ENCODE measurements at regions not wholly inside any gene's neighbourhood (a gene's known extent, or its start where the extent isn't known, plus 50 kb on each side); places are given as distances from the start of the nearest gene placed in this dataset.

DNA sequence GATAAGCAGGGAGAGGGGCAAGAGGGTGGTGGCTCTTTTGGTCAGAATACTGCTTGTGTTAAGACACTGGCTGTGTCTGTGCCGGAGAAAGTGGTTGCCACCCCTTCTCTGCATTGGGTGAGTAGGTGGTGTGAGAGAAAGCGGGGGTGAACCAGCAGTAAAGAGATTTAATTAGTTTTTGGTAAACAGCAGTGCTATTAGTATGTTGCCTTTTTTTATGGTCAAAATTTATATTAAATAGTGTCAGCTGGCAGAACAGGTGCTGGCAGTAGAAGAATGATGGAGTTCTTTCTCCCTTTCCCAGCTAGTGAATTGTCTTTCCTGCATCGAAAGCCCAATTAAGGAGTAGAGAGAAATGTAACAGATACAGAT, 181.6 kb downstream of the LARP7 start:
- no peak for TF ChIP-seq EGR1 (IDR thresholded peaks at IDR 0.05)

DNA sequence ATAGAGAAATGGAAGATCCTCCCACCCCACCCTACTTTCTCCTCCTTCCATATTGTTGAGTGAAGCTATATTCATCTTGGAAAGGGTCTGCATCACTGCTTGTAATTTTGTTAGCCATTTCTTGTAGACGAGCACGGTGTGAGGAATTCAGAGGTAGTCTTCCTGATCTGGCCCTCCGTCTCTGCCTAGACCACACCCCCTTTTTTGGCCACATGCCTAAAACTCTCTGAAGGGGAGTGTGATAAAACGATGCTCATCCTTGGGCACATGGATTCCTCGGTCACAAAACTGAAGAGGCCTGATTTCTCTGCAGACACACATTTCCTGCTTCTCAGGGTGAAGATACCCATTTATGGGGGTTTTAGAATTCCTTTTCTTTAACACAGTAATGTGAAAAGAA, 182.8 kb downstream of the LARP7 start:
- TF ChIP-seq, protein P1, sequence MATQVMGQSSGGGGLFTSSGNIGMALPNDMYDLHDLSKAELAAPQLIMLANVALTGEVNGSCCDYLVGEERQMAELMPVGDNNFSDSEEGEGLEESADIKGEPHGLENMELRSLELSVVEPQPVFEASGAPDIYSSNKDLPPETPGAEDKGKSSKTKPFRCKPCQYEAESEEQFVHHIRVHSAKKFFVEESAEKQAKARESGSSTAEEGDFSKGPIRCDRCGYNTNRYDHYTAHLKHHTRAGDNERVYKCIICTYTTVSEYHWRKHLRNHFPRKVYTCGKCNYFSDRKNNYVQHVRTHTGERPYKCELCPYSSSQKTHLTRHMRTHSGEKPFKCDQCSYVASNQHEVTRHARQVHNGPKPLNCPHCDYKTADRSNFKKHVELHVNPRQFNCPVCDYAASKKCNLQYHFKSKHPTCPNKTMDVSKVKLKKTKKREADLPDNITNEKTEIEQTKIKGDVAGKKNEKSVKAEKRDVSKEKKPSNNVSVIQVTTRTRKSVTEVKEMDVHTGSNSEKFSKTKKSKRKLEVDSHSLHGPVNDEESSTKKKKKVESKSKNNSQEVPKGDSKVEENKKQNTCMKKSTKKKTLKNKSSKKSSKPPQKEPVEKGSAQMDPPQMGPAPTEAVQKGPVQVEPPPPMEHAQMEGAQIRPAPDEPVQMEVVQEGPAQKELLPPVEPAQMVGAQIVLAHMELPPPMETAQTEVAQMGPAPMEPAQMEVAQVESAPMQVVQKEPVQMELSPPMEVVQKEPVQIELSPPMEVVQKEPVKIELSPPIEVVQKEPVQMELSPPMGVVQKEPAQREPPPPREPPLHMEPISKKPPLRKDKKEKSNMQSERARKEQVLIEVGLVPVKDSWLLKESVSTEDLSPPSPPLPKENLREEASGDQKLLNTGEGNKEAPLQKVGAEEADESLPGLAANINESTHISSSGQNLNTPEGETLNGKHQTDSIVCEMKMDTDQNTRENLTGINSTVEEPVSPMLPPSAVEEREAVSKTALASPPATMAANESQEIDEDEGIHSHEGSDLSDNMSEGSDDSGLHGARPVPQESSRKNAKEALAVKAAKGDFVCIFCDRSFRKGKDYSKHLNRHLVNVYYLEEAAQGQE (IDR thresholded peaks at IDR 0.05; ENCODE audit: low read depth) = no peak
- no peak for TF ChIP-seq EGR1 (IDR thresholded peaks at IDR 0.05)
- TF ChIP-seq FOXM1 (IDR thresholded peaks at IDR 0.05; ENCODE audit: borderline replicate concordance, low read depth) = no peak
- no peak for TF ChIP-seq TAF1 (IDR thresholded peaks at IDR 0.05; ENCODE audit: low read depth)
- TF ChIP-seq RAD21 (IDR thresholded peaks at IDR 0.05; ENCODE audit: low read depth) = no peak
- TF ChIP-seq, protein P2, sequence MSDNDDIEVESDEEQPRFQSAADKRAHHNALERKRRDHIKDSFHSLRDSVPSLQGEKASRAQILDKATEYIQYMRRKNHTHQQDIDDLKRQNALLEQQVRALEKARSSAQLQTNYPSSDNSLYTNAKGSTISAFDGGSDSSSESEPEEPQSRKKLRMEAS (IDR thresholded peaks at IDR 0.05) = no peak
- no peak for TF ChIP-seq TEAD4 (IDR thresholded peaks at IDR 0.05)
- TF ChIP-seq ZBTB7A (IDR thresholded peaks at IDR 0.05; ENCODE audit: low read depth) = no peak
- TF ChIP-seq NFIC (IDR thresholded peaks at IDR 0.05) = no peak
- TF ChIP-seq EP300 (IDR thresholded peaks at IDR 0.05; ENCODE audit: borderline replicate concordance) = no peak
- no peak for TF ChIP-seq CREB1 (IDR thresholded peaks at IDR 0.05; ENCODE audit: low read depth)
- TF ChIP-seq TCF12 (IDR thresholded peaks at IDR 0.05; ENCODE audit: low read depth) = no peak
- TF ChIP-seq, protein P3, sequence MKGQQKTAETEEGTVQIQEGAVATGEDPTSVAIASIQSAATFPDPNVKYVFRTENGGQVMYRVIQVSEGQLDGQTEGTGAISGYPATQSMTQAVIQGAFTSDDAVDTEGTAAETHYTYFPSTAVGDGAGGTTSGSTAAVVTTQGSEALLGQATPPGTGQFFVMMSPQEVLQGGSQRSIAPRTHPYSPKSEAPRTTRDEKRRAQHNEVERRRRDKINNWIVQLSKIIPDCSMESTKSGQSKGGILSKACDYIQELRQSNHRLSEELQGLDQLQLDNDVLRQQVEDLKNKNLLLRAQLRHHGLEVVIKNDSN (IDR thresholded peaks at IDR 0.05) = no peak
- no peak for TF ChIP-seq YY1 (IDR thresholded peaks at IDR 0.05; ENCODE audit: low read depth)
- TF ChIP-seq CEBPB (IDR thresholded peaks at IDR 0.05) = no peak

DNA sequence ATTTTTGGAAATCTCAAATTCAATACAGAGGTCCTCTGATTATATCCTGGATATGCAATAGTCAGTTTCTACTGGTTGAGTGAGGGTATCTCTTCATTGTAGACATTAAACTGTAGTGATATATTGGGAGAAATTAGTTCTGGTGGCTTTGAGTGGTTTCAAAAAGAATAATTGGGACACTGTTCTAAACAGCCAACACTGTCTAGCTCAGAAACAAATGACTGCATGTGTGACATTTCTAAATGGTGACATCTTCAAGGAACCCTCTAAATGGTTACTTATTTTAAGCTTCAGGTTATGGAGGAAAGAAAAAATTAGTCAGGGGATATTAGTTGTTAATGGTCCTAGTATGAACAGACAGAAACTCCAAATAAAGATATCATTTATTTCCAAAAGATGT, 186.2 kb downstream of the LARP7 start:
- TF ChIP-seq CREB1 (IDR thresholded peaks at IDR 0.05; ENCODE audit: low read depth) (no peak), YY1 (IDR thresholded peaks at IDR 0.05; ENCODE audit: low read depth) (no peak), CEBPB (IDR thresholded peaks at IDR 0.05) (no peak)
- TF ChIP-seq, protein P3 (IDR thresholded peaks at IDR 0.05) = no peak

DNA sequence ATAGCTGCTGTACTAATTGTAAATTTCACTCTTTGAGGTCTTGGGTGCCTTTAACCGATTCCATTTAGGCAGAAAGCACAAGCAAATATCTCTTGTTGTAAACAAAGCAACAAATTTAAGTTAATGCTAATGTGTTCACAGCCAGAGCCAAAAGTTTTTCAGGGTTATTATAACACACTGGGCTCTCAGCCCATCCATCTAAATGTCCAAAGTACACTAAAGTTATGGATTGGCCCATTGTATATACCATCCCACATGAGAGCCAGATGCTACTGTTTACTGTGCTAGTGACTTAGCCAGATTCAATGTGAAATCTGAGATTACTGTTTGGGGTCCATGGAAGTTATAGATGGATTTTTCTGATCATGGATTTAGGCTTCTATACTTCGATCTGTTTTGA, 186.7 kb downstream of the LARP7 start:
- TF ChIP-seq YY1 (IDR thresholded peaks at IDR 0.05; ENCODE audit: low read depth) = no peak
- TF ChIP-seq, protein P1 (IDR thresholded peaks at IDR 0.05; ENCODE audit: low read depth) = no peak
- TF ChIP-seq CREB1 (IDR thresholded peaks at IDR 0.05; ENCODE audit: low read depth) = no peak
- TF ChIP-seq, protein P3 (IDR thresholded peaks at IDR 0.05) = no peak
- no peak for TF ChIP-seq TCF12 (IDR thresholded peaks at IDR 0.05; ENCODE audit: low read depth)
- TF ChIP-seq RAD21 (IDR thresholded peaks at IDR 0.05; ENCODE audit: low read depth) = no peak
- TF ChIP-seq, protein P2 (IDR thresholded peaks at IDR 0.05) = no peak
- no peak for TF ChIP-seq EP300 (IDR thresholded peaks at IDR 0.05; ENCODE audit: borderline replicate concordance)
- TF ChIP-seq TAF1 (IDR thresholded peaks at IDR 0.05; ENCODE audit: low read depth) = no peak
- TF ChIP-seq TEAD4 (IDR thresholded peaks at IDR 0.05) = no peak
- TF ChIP-seq EGR1 (IDR thresholded peaks at IDR 0.05) = no peak
- TF ChIP-seq ZBTB7A (IDR thresholded peaks at IDR 0.05; ENCODE audit: low read depth) = no peak
- TF ChIP-seq NFIC (IDR thresholded peaks at IDR 0.05) = no peak
- TF ChIP-seq CEBPB (IDR thresholded peaks at IDR 0.05) = no peak
- TF ChIP-seq FOXM1 (IDR thresholded peaks at IDR 0.05; ENCODE audit: borderline replicate concordance, low read depth) = no peak

DNA sequence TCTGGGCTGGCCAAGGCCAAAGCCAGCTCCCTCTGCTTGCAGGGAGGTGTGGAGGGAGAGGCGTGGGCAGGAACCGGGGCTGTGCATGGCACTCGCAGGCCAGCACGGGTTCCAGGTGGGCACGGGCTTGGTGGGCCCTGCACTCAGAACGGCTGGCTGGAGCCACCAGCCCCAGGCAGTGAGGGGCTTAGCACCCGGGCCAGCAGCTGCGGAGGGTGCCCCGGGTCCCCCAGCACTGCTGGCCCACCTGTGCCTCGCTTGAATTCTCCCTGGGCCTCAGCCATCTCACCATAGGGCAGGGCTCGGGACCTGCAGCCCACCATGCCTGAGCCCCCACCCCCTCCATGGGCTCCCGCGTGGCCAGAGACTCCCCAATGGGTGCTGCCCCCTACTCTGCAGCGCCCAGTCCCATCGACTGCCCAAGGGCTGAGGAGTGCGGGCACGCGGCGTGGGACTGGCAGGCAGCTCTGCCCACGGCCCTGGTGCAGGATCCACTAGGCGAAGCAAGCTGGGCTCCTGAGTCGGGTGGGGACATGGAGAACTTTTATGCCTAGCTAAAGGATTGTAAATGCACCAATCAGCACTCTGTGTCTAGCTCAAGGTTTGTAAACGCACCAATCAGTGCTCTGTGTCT, 193.9 kb downstream of the LARP7 start:
- TF ChIP-seq, protein P2 (IDR thresholded peaks at IDR 0.05) = no peak
- TF ChIP-seq TAF1 (IDR thresholded peaks at IDR 0.05; ENCODE audit: low read depth) (no peak), NFIC (IDR thresholded peaks at IDR 0.05) (no peak), CEBPB (IDR thresholded peaks at IDR 0.05) (no peak), CREB1 (IDR thresholded peaks at IDR 0.05; ENCODE audit: low read depth) (no peak), ZBTB7A (IDR thresholded peaks at IDR 0.05; ENCODE audit: low read depth) (no peak), RAD21 (IDR thresholded peaks at IDR 0.05; ENCODE audit: low read depth) (no peak), EGR1 (IDR thresholded peaks at IDR 0.05) (no peak), TCF12 (IDR thresholded peaks at IDR 0.05; ENCODE audit: low read depth) (no peak), EP300 (IDR thresholded peaks at IDR 0.05; ENCODE audit: borderline replicate concordance) (no peak)

All from Ishikawa (cell line).